Gastroesophageal sphincter (tissue), 3 donors: ENCODE measurements at regions not wholly inside any gene's neighbourhood (a gene's known extent, or its start where the extent isn't known, plus 50 kb on each side); places are given as distances from the start of the nearest gene placed in this dataset.

Source experiments
- CTCF ChIP-seq, 4 experiments: fragments of 200-600 bp in 2 of 4; fragments of 450-650 bp in 2 of 4; sonication (generic) in 1 of 4; IDR thresholded peaks; one replicate each; pipeline ENCODE4 v1.5.1; 2017 to 2019; ENCODE audit warnings: antibody characterized with exemption in 4 of 4, mild to moderate bottlenecking in 2 of 4, moderate library complexity in 2 of 4
- POLR2A ChIP-seq, 2 donors: fragments of 450-650 bp; IDR thresholded peaks; one replicate each; pipeline ENCODE4 v1.6.1; 2017; ENCODE audit warnings: antibody characterized with exemption in 2 of 2, mild to moderate bottlenecking in 2 of 2, moderate library complexity in 1 of 2

GRCh38 chr3:75341324-75342067 is 322.6 kb upstream of the FRG2C start:
- TF ChIP-seq CTCF (IDR thresholded peaks at IDR 0.05) (no peak), POLR2A (IDR thresholded peaks at IDR 0.05) (no peak)
